Erythroblast (primary cell): ENCODE measurements at regions not wholly inside any gene's neighbourhood (a gene's known extent, or its start where the extent isn't known, plus 50 kb on each side); places are given as distances from the start of the nearest gene placed in this dataset.

Experiments
- GATA1 ChIP-seq: IDR thresholded peaks from 2 replicates; pipeline ENCODE4 v1.6.1; 2011; ENCODE audit warnings: low read depth, mild to moderate bottlenecking, control low read depth, low read length, moderate library complexity
- POLR2A ChIP-seq: IDR thresholded peaks from 2 replicates; pipeline ENCODE4 v1.6.1; 2011; ENCODE audit warnings: mild to moderate bottlenecking, low read length

DNA sequence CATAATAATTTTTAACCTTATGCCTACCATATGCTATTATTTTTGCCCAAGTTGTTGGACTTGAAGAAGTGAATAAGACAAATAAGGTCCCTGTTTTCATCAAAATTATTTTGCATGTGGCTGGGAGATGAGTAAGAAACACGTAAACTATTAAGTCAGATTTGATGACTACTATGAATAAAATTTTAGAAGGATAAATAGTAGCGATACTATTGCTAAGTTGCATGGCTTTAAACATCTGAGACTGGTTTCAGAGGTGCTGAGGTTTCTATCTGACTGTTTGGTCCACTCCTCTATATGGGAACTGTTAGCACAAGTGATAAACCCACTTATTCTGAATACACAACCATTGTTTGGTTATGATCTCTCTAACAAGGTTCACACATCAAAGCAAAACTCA is 674.3 kb upstream of the MDGA2 start:
- TF ChIP-seq POLR2A (no peak), GATA1 (no peak)
